ENCODE measurements at regions not wholly inside any gene's neighbourhood (a gene's known extent, or its start where the extent isn't known, plus 50 kb on each side); places are given as distances from the start of the nearest gene placed in this dataset.

- DNase-seq (ENCODE audit: low spot score) = no peak
- H3K36me3 ChIP-seq (ENCODE audit: insufficient read depth, low read length, poor library complexity, severe bottlenecking) = no peaks in the 10 kb centered on the region
- no TSS peak for BruUV-seq (replicated peaks)
- H3K9me3 ChIP-seq (ENCODE audit: low read depth, low read length, poor library complexity, severe bottlenecking) = no peaks in the 10 kb centered on the region
- no peak for TF ChIP-seq EZH2 (IDR thresholded peaks at IDR 0.05; ENCODE audit: borderline replicate concordance, low read depth, low read length, poor library complexity, severe bottlenecking)
- no peak for TF ChIP-seq CTCF (conservative IDR thresholded peaks at IDR 0.05; ENCODE audit: low read depth, low read length)
- intact Hi-C loops (cut with micrococcal nuclease; ENCODE audit: unreplicated experiment) = no loop called here
- peaks cover 45% of the 10 kb centered on the region for H3K27me3 ChIP-seq (replicated peaks; ENCODE audit: insufficient read depth, low read depth, low read length, poor library complexity)
- ChIA-PET POLR2A (ENCODE audit: low non-redundant PET) (no interaction called here), CTCF (no interaction called here)
- H3K27ac ChIP-seq (ENCODE audit: low read depth, low read length, poor library complexity, severe bottlenecking) = no peak overlapping the region
- H3K4me3 ChIP-seq (ENCODE audit: low read depth, low read length, poor library complexity, severe bottlenecking) = no peak overlapping the region
- no peaks in the 10 kb centered on the region for H3K4me1 ChIP-seq (ENCODE audit: insufficient read depth, low read length, poor library complexity, severe bottlenecking)
Observed at GRCh38 chr13:75946536-75947284, 310.6 kb downstream of the LMO7 start.

GRCh38 chr13:75945841-75946482, 309.8 kb downstream of the LMO7 start:
- intact Hi-C loops (cut with micrococcal nuclease; ENCODE audit: unreplicated experiment) = no loop called here
- ChIA-PET CTCF (no interaction called here), POLR2A (ENCODE audit: low non-redundant PET) (no interaction called here)
- Histone ChIP-seq H3K27ac (ENCODE audit: low read depth, low read length, poor library complexity, severe bottlenecking) (no peak overlapping the region), H3K4me1 (ENCODE audit: insufficient read depth, low read length, poor library complexity, severe bottlenecking) (no peaks in the 10 kb centered on the region), H3K4me3 (ENCODE audit: low read depth, low read length, poor library complexity, severe bottlenecking) (no peak overlapping the region), H3K36me3 (ENCODE audit: insufficient read depth, low read length, poor library complexity, severe bottlenecking) (no peaks in the 10 kb centered on the region), H3K27me3 (replicated peaks; ENCODE audit: insufficient read depth, low read depth, low read length, poor library complexity) (peaks cover 38% of the 10 kb centered on the region), H3K9me3 (ENCODE audit: low read depth, low read length, poor library complexity, severe bottlenecking) (no peaks in the 10 kb centered on the region)
- no peak for DNase-seq (ENCODE audit: low spot score)
- TF ChIP-seq EZH2 (IDR thresholded peaks at IDR 0.05; ENCODE audit: borderline replicate concordance, low read depth, low read length, poor library complexity, severe bottlenecking) (no peak), CTCF (conservative IDR thresholded peaks at IDR 0.05; ENCODE audit: low read depth, low read length) (no peak)
- BruUV-seq (replicated peaks) = no TSS peak

GRCh38 chr13:75938811-75939560, 302.9 kb downstream of the LMO7 start:
- ChIA-PET CTCF (interaction anchor here (1.1 kb wide), 1 partner anchor 252 kb away, joined by 3 read pairs; no protein-coding TSS in a partner anchor), POLR2A (ENCODE audit: low non-redundant PET) (interaction anchor here (0.7 kb wide), 1 partner anchor 161 kb away, joined by 3 read pairs; no protein-coding TSS in a partner anchor)
- peak; percentile 69 for DNase-seq (ENCODE audit: low spot score)
- intact Hi-C loops (cut with micrococcal nuclease; ENCODE audit: unreplicated experiment) = no loop called here
- no peak for TF ChIP-seq CTCF (conservative IDR thresholded peaks at IDR 0.05; ENCODE audit: low read depth, low read length)
- TF ChIP-seq EZH2 (IDR thresholded peaks at IDR 0.05; ENCODE audit: borderline replicate concordance, low read depth, low read length, poor library complexity, severe bottlenecking) = no peak
- no peak overlapping the region for H3K27ac ChIP-seq (ENCODE audit: low read depth, low read length, poor library complexity, severe bottlenecking)
- no peaks in the 10 kb centered on the region for H3K9me3 ChIP-seq (ENCODE audit: low read depth, low read length, poor library complexity, severe bottlenecking)
- no peaks in the 10 kb centered on the region for H3K27me3 ChIP-seq (replicated peaks; ENCODE audit: insufficient read depth, low read depth, low read length, poor library complexity)
- BruUV-seq (replicated peaks) = no TSS peak
- H3K36me3 ChIP-seq (ENCODE audit: insufficient read depth, low read length, poor library complexity, severe bottlenecking) = no peaks in the 10 kb centered on the region
- peaks cover 19% of the 10 kb centered on the region for H3K4me1 ChIP-seq (ENCODE audit: insufficient read depth, low read length, poor library complexity, severe bottlenecking)
- no peak overlapping the region for H3K4me3 ChIP-seq (ENCODE audit: low read depth, low read length, poor library complexity, severe bottlenecking)

Measured in A673 (cell line).